HG02759 (cell line): ENCODE measurements at regions not wholly inside any gene's neighbourhood (a gene's known extent, or its start where the extent isn't known, plus 50 kb on each side); places are given as distances from the start of the nearest gene placed in this dataset.
"Not testable (repeated sequence)": the region's sequence is repeated elsewhere in the genome, so short reads cannot be mapped to it uniquely, and the experiment has no call there.

Experiments
- ATAC-seq: cut with Tn5 transposase; IDR thresholded peaks from one replicate; pipeline ENCODE4 v1.9.1; 2021; ENCODE audit warnings: mild to moderate bottlenecking, moderate library complexity; ENCODE audit not compliant: unreplicated experiment

DNA sequence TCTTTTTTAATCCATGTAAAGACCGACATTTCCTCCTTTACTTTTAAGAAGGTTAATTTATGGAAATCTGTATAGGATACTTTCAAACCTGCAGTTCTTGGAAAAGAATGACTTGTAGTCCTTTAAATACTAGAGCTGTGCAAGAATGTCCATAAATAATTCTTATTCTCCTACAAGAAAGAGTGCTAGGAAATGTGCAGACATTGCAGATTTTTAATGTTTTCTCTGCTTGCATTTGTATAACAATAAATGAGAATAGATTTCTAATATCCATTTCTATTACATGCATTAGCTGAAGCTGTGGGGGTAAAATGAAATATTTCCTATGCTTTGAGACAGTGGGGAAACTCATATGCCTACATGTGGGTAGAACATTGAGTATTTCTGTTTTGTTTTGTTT, 607.2 kb upstream of the NOVA1 start:
- no peak for ATAC-seq

- no peak for ATAC-seq
Measured at GRCh38 chr14:27211741-27212140, 613.9 kb upstream of the NOVA1 start.

- no peak for ATAC-seq
Measured at GRCh38 chr14:27222671-27223070, 624.8 kb upstream of the NOVA1 start.

DNA sequence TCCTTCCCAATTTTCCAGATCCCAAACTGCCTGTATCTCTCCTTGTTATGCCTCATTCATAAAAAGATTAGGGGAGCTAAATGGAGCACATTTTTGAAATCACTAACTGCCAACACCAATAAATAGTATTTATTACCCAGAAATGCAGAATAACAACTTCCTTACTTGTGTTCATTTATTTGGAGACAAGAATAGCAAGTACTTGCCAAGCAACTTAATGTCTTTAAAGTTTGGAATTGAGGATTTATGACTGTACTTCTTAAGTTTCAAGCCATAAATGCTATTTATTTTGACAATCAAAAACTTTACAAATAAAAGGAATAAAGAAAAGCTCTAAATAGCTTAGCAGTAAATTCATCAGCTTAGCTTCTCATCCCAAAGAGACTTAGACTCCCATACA, 626.1 kb upstream of the NOVA1 start:
- ATAC-seq: no peak

GRCh38 chr14:27228053-27228452, 630.2 kb upstream of the NOVA1 start:
- ATAC-seq: no peak

GRCh38 chr14:27234331-27234730, 636.5 kb upstream of the NOVA1 start:
- no peak for ATAC-seq

GRCh38 chr14:27236601-27237000, 638.8 kb upstream of the NOVA1 start:
- ATAC-seq: no peak

GRCh38 chr14:27242874-27243273, 645.0 kb upstream of the NOVA1 start:
- no peak for ATAC-seq

DNA sequence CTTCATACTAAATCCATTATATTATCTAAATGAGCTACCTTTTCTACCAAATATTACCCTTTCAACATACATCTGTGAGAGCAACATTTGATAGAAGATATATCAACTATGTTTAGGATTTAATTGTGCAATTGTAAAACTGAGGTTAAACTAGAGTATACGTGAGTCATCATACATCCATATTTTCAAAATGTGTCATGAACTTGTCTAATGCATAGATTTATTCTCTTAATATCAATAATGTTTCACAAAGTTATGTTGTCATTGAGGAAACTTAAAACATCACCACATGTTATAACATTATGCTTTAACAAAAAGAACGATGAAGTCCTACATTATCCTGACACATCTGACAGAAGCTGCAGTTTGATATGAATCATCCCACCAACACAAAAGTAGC, 645.5 kb upstream of the NOVA1 start:
- no peak for ATAC-seq

DNA sequence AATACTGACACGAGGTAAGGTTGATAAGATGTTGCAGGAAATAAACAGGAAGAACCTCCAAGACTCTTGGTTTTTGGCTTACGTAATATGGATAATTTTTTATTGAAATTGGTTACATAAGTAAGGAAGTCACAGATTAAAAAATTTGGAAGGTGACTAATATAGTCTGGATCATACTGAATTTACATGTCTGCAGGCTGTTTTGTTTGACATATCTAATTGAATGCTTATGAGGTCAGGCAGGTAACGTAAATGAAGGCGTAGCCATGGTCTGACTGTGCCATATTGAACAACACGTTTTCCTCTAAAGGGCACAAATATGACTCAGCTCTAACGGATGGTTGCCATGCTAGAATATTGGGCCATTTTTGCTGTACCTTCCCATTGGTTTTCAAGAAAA, 648.1 kb upstream of the NOVA1 start:
- no peak for ATAC-seq

DNA sequence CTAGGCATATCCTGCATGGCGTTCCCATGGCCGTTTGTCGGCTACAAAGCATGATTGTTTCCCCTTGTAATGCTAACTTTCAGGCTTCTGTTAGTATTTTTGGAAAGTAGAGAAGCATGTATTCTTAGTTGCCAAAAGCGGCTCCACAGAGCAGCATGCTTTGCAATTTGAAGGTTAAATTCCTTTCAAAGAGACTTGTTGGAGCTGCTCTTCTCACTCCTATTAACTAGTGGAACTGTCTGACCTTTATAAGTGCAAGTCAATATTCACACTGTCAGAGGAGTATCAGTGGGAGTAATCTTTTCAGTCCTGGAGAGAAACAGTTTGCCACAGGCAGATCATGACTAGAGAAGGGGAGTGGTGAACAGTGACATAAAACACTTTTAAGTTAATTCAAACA, 656.1 kb upstream of the NOVA1 start:
- no peak for ATAC-seq

GRCh38 chr14:27256805-27257204, 659.0 kb upstream of the NOVA1 start:
- no peak for ATAC-seq

- ATAC-seq: no peak
Measured at GRCh38 chr14:27267876-27268275, 670.0 kb upstream of the NOVA1 start.

- no peak for ATAC-seq
Measured at GRCh38 chr14:27270716-27271115, 672.9 kb upstream of the NOVA1 start.

GRCh38 chr14:27278341-27278740, 680.5 kb upstream of the NOVA1 start:
- no peak for ATAC-seq

DNA sequence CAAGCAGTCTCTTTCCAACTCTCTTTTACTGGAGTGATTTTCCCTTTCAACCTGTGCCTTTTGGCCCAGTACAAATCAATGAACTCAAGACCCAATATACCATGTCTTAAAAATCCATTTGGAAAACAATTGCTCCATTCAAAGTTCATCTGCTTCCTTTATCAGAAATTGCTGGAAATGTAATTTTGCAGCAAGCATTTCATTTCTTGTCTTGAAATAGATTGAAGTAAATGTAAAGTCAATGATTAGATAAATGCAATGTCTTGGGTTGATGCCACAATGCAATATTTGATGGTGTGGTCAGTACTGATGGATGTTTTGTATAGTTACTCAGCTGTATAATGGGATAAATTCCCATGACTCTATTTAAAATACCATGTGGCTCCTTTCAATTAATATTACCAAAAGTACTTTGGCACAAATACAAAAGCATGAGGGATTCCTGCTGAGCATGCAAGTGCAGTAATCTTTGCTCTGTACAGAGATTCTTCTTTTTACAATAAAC, 707.7 kb upstream of the NOVA1 start:
- ATAC-seq: no peak

DNA sequence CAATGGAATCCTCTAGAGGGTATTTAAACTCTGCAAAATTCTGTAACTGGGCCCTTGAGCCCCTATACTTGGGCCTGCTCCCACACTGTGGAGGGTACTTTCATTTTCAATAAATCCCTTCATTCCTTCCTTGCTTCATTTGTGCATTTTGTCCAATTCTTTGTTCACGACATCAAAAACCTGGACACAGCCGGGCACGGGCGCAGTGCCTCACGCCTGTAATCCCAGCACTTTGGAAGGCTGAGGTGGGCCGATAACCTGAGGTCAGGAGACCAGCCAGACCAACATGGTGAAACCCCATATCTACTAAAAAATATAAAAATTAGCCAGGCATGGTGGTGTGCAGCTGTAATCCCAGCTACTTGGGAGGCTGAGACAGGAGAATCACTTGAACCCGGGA, 714.9 kb upstream of the NOVA1 start:
- ATAC-seq: not testable (repeated sequence)

DNA sequence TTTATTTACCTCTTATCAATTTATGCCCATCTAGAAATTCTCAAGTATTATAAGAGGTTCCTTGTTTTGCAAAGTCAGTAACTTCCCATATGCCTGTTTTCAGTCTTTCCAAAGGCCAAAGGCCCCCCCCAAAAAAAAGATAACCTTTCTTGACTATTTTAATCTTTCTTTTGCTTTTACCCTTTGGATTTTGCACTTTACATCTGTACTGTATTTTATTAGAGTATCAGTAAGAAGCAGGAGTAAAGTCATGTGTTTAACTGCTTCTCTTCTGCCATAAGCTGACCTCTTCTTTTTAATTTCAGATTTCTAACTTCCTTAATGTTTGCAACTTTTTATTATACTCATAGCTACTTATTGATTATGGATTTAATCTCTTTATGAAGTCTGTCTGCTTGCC, 716.4 kb upstream of the NOVA1 start:
- ATAC-seq: no peak

GRCh38 chr14:27315477-27315876, 717.6 kb upstream of the NOVA1 start:
- ATAC-seq: no peak

- no peak for ATAC-seq
Measured at GRCh38 chr14:27315947-27316346, 718.1 kb upstream of the NOVA1 start.

- no peak for ATAC-seq
Measured at GRCh38 chr14:27318774-27319420, 721.1 kb upstream of the NOVA1 start.

DNA sequence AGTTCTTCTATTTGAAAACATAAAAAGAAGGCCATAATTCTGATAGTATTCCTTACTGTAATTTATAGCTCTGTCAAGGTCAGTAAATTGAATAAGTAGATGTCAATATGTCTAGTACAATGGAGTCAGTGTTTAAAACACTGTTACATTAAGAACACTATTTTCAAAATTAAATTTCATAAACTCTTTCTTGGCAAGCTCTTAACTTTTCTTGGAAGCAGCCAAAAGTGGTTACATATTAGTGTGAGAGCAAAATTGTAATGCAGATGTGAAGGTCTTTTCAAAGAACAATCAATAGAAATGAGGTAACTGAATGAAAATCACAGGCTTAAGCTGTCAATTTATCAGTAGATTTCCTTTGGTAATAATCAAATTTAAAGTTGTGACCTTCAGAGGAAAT, 722.4 kb upstream of the NOVA1 start:
- ATAC-seq: no peak

DNA sequence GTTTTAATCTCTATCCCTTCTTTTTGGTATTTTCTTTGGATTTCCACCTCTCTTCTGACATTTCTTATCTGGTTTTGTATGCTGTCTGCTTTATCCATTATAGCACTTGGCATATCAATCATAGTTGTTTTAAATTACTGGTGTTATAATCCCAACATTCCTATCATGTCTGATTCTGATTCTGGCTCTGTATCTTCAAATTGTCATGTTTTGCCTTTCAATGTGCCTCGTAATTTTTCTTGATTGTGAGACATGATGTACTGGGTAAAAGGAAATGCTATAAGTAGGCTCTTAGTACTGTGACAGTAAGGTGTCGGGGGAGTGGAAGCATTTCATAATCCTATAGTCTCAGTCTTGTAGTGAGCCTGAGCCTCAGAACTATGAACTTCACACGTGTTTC, 729.3 kb upstream of the NOVA1 start:
- ATAC-seq: no peak
